ENCODE measurements at regions not wholly inside any gene's neighbourhood (a gene's known extent, or its start where the extent isn't known, plus 50 kb on each side); places are given as distances from the start of the nearest gene placed in this dataset.

- H3K4me1 Mint-ChIP-seq (ENCODE audit: low read depth, unreplicated experiment): no peaks in the 10 kb centered on the region
- no peak for TF ChIP-seq CTCF (IDR thresholded peaks at IDR 0.05; ENCODE audit: partially characterized antibody, unreplicated experiment)
- H3K27ac Mint-ChIP-seq (ENCODE audit: unreplicated experiment): no peak overlapping the region
- no peak overlapping the region for H3K4me3 Mint-ChIP-seq (ENCODE audit: unreplicated experiment)
- H3K9me3 Mint-ChIP-seq (ENCODE audit: unreplicated experiment): no peaks in the 10 kb centered on the region
- H3K27me3 Mint-ChIP-seq (ENCODE audit: unreplicated experiment): no peaks in the 10 kb centered on the region
- no peak for DNase-seq
- no peaks in the 10 kb centered on the region for H3K36me3 Mint-ChIP-seq (ENCODE audit: unreplicated experiment)
Observed at GRCh38 chr17:45676695-45677094, 107.4 kb upstream of the CRHR1 start.

DNA sequence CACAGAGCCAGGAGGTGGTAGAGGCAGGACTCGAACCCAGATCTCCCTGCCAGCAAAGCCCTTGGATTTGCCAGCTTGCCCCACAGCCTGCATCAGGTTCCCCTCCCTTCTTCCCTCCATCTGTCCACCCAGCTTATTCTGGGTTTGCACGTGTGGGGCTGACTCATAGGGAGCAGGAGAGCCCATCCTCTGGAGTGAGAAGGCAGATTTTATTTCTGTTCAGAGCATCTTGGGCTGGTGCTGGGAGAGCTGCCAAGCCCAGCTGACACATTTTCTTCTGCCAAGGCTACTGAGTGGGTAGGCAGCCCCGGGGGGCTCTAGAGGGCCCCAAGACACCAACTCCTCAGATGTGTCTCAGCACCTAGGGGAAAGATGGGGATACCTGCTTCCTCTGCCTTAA lies 106.3 kb upstream of the CRHR1 start:
- no peak for DNase-seq
- H3K36me3 Mint-ChIP-seq (ENCODE audit: unreplicated experiment): no peaks in the 10 kb centered on the region
- no peak overlapping the region for H3K27ac Mint-ChIP-seq (ENCODE audit: unreplicated experiment)
- no peaks in the 10 kb centered on the region for H3K9me3 Mint-ChIP-seq (ENCODE audit: unreplicated experiment)
- no peaks in the 10 kb centered on the region for H3K27me3 Mint-ChIP-seq (ENCODE audit: unreplicated experiment)
- H3K4me1 Mint-ChIP-seq (ENCODE audit: low read depth, unreplicated experiment): no peaks in the 10 kb centered on the region
- no peak overlapping the region for H3K4me3 Mint-ChIP-seq (ENCODE audit: unreplicated experiment)
- no peak for TF ChIP-seq CTCF (IDR thresholded peaks at IDR 0.05; ENCODE audit: partially characterized antibody, unreplicated experiment)

GRCh38 chr17:45679426-45679825 lies 104.7 kb upstream of the CRHR1 start:
- H3K36me3 Mint-ChIP-seq (ENCODE audit: unreplicated experiment): no peaks in the 10 kb centered on the region
- no peak overlapping the region for H3K4me3 Mint-ChIP-seq (ENCODE audit: unreplicated experiment)
- no peaks in the 10 kb centered on the region for H3K9me3 Mint-ChIP-seq (ENCODE audit: unreplicated experiment)
- no peaks in the 10 kb centered on the region for H3K27me3 Mint-ChIP-seq (ENCODE audit: unreplicated experiment)
- TF ChIP-seq CTCF (IDR thresholded peaks at IDR 0.05; ENCODE audit: partially characterized antibody, unreplicated experiment): no peak
- no peak overlapping the region for H3K27ac Mint-ChIP-seq (ENCODE audit: unreplicated experiment)
- DNase-seq: no peak
- H3K4me1 Mint-ChIP-seq (ENCODE audit: low read depth, unreplicated experiment): no peaks in the 10 kb centered on the region

DNA sequence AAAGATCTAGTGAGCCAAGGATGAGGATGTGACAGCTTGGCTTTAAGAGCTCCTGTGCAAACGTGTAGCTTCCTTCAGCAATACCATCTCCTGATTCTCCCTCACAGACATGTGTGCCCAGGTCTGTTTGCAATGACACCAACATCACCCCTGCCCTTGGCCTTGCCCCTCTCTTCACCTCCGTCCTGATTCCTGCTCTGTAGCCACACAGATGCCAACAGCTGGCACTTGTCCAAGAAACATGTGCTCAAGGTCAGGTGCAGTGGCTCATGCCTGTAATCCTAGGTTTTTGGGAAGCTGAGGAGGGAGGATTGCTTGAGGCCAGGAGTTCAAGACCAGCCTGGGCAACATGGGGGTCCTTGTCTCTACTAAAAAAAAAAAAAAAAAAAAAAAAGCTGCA lies 103.8 kb upstream of the CRHR1 start:
- Mint-ChIP-seq H3K4me3 (ENCODE audit: unreplicated experiment) (no peak overlapping the region), H3K9me3 (ENCODE audit: unreplicated experiment) (no peaks in the 10 kb centered on the region), H3K27ac (ENCODE audit: unreplicated experiment) (no peak overlapping the region), H3K36me3 (ENCODE audit: unreplicated experiment) (no peaks in the 10 kb centered on the region), H3K27me3 (ENCODE audit: unreplicated experiment) (no peaks in the 10 kb centered on the region), H3K4me1 (ENCODE audit: low read depth, unreplicated experiment) (no peaks in the 10 kb centered on the region)
- TF ChIP-seq CTCF (IDR thresholded peaks at IDR 0.05; ENCODE audit: partially characterized antibody, unreplicated experiment): no peak
- DNase-seq: no peak

DNA sequence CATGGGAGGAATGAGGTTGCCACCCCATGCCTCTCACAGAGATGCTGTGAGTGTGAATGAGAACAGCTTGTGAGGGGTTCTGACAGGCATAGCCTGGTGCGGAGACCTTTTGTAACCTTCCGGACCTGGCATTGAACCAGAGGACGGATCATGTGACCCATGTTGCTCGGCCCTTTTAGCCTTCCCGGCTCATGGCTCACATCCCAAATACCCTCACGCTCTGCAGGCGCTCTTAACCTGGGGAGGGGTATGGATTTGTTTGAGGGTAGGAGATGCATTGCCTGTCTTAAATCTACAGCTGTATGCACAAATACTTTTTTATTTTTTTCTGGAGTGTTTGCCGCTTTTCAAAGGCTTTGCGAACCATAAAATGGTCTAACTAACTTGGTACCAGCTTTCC lies 102.4 kb upstream of the CRHR1 start:
- Mint-ChIP-seq H3K9me3 (ENCODE audit: unreplicated experiment) (peaks cover 1% of the 10 kb centered on the region), H3K27me3 (ENCODE audit: unreplicated experiment) (peaks cover 1% of the 10 kb centered on the region), H3K4me3 (ENCODE audit: unreplicated experiment) (no peak overlapping the region), H3K36me3 (ENCODE audit: unreplicated experiment) (no peaks in the 10 kb centered on the region), H3K4me1 (ENCODE audit: low read depth, unreplicated experiment) (no peaks in the 10 kb centered on the region), H3K27ac (ENCODE audit: unreplicated experiment) (no peak overlapping the region)
- DNase-seq: no peak
- TF ChIP-seq CTCF (IDR thresholded peaks at IDR 0.05; ENCODE audit: partially characterized antibody, unreplicated experiment): no peak

Data from glutamatergic neuron (in vitro differentiated cells).